Spleen (tissue), 7 donors: ENCODE measurements at regions not wholly inside any gene's neighbourhood (a gene's known extent, or its start where the extent isn't known, plus 50 kb on each side); places are given as distances from the start of the nearest gene placed in this dataset.

Experiments used
- POLR2A ChIP-seq, 3 donors: fragments of 450-650 bp; IDR thresholded peaks; one replicate each; pipeline ENCODE4 v1.5.1; 2017; ENCODE audit warnings: antibody characterized with exemption in 3 of 3, mild to moderate bottlenecking in 1 of 3
- POLR2AphosphoS5 ChIP-seq, 3 donors: sonication (generic); formaldehyde crosslinking; IDR thresholded peaks; one replicate each; pipeline ENCODE4 v1.5.1; 2017; ENCODE audit warnings: antibody characterized with exemption in 3 of 3
- TF ChIP-seq, protein P1 (sequence below), 11 experiments: fragments of 200-600 bp in 7 of 11; fragments of 450-650 bp in 4 of 11; sonication (generic) in 4 of 11; IDR thresholded peaks in 8 of 11; conservative IDR thresholded peaks in 3 of 11; 1 replicate in 7 of 11; 2 replicates in 4 of 11; pipeline versions ENCODE4 v1.4.0 to v1.8.0; 2016 to 2021; ENCODE audit warnings: antibody characterized with exemption in 11 of 11, inconsistent platforms in 4 of 11, mild to moderate bottlenecking in 1 of 11
- donor health status: DM: no; HTN: no; CAD: no; lungs with moderate emphysema.
- donor health status: DM: no; HTN: no; CAD: no.
- donor health status: DM: no; HTN: no; CAD: no.

DNA sequence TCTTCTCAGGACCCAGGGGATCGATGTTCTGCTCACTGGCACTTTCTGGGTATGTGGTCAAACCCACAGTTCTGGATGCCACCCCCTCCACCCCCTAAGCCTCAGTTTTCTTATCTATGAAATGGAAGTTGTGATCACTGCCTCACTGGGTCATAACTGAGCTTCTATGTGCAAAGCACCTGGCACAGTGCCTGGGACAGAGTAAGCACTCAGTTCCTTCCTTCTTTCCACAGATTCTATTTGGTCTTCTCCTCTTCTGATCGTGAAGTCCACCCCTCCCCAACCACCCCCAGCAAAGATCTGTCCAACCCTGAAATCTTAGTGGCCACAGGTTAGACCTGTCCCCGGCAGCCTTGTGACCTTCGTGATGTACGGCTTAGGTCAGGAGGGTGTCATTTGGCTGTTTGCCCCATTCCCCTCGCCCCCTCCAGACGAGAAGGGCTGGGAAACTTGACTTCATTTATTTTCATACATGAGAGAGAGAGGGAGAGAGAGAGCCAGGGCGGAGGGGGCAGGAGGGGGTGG lies 181.4 kb downstream of the FGF18 start:
- TF ChIP-seq, protein P1, sequence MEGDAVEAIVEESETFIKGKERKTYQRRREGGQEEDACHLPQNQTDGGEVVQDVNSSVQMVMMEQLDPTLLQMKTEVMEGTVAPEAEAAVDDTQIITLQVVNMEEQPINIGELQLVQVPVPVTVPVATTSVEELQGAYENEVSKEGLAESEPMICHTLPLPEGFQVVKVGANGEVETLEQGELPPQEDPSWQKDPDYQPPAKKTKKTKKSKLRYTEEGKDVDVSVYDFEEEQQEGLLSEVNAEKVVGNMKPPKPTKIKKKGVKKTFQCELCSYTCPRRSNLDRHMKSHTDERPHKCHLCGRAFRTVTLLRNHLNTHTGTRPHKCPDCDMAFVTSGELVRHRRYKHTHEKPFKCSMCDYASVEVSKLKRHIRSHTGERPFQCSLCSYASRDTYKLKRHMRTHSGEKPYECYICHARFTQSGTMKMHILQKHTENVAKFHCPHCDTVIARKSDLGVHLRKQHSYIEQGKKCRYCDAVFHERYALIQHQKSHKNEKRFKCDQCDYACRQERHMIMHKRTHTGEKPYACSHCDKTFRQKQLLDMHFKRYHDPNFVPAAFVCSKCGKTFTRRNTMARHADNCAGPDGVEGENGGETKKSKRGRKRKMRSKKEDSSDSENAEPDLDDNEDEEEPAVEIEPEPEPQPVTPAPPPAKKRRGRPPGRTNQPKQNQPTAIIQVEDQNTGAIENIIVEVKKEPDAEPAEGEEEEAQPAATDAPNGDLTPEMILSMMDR (IDR thresholded peaks at IDR 0.05 in 8 of 11, conservative IDR thresholded peaks at IDR 0.05 in 3 of 11) = no peak
- no peak for TF ChIP-seq POLR2AphosphoS5 (IDR thresholded peaks at IDR 0.05)
- TF ChIP-seq POLR2A (IDR thresholded peaks at IDR 0.05) = no peak
